SK-N-SH treated with all-trans-retinoic acid at 6 μM for 48 hours (cell line): ENCODE measurements at regions not wholly inside any gene's neighbourhood (a gene's known extent, or its start where the extent isn't known, plus 50 kb on each side); places are given as distances from the start of the nearest gene placed in this dataset.

Source experiments
- ARNTL ChIP-seq: fragments of 450-650 bp; formaldehyde crosslinking; IDR thresholded peaks from 2 replicates; pipeline ENCODE4 v1.5.0; 2020; ENCODE audit warnings: low read depth, mild to moderate bottlenecking, moderate library complexity, borderline replicate concordance
- BACH2 ChIP-seq: fragments of 250-450 bp; sonication (Bioruptor Pico); IDR thresholded peaks from 2 replicates; pipeline ENCODE4 v1.9.0; 2021; ENCODE audit warnings: mild to moderate bottlenecking, borderline replicate concordance
- ESRRG ChIP-seq: fragments of 250-450 bp; sonication (Bioruptor Pico); IDR thresholded peaks from 2 replicates; pipeline ENCODE4 v1.6.1; 2021; ENCODE audit warnings: mild to moderate bottlenecking
- OSR1 ChIP-seq: fragments of 250-450 bp; sonication (Bioruptor Pico); IDR thresholded peaks from 2 replicates; pipeline ENCODE4 v1.8.0; 2022; ENCODE audit warnings: moderate library complexity, mild to moderate bottlenecking, inconsistent platforms
- RARB ChIP-seq: fragments of 250-450 bp; sonication (Bioruptor Pico); IDR thresholded peaks from 2 replicates; pipeline ENCODE4 v1.8.0; 2021; ENCODE audit warnings: mild to moderate bottlenecking, moderate library complexity
- TCF4 ChIP-seq: fragments of 250-450 bp; sonication (Bioruptor Pico); IDR thresholded peaks from 2 replicates; pipeline ENCODE4 v1.8.0; 2021; ENCODE audit warnings: mild to moderate bottlenecking, moderate library complexity, borderline replicate concordance
- ZNF565 ChIP-seq: fragments of 450-650 bp; formaldehyde crosslinking; conservative IDR thresholded peaks from 2 replicates; pipeline ENCODE4 v1.5.0; 2020; ENCODE audit warnings: low read depth, mild to moderate bottlenecking, moderate library complexity
- ZNF70 ChIP-seq: fragments of 450-650 bp; formaldehyde crosslinking; IDR thresholded peaks from 2 replicates; pipeline ENCODE4 v1.5.0; 2020; ENCODE audit warnings: mild to moderate bottlenecking, moderate library complexity
- ZNF8 ChIP-seq: fragments of 450-650 bp; formaldehyde crosslinking; IDR thresholded peaks from 2 replicates; pipeline ENCODE4 v1.5.0; 2020; ENCODE audit warnings: mild to moderate bottlenecking, moderate library complexity
- TF ChIP-seq, protein P1 (sequence below): fragments of 250-450 bp; sonication (Bioruptor Pico); IDR thresholded peaks from 2 replicates; pipeline ENCODE4 v1.5.1; 2020; ENCODE audit warnings: low read depth, mild to moderate bottlenecking, moderate library complexity
- TF ChIP-seq, protein P2 (sequence below): fragments of 250-450 bp; sonication (Bioruptor Pico); IDR thresholded peaks from 2 replicates; pipeline ENCODE4 v1.5.1; 2021; ENCODE audit warnings: mild to moderate bottlenecking, moderate library complexity
- TF ChIP-seq, protein P3 (sequence below): fragments of 250-450 bp; sonication (Bioruptor Pico); IDR thresholded peaks from 2 replicates; pipeline ENCODE4 v1.5.0; 2020; ENCODE audit warnings: mild to moderate bottlenecking, moderate library complexity

DNA sequence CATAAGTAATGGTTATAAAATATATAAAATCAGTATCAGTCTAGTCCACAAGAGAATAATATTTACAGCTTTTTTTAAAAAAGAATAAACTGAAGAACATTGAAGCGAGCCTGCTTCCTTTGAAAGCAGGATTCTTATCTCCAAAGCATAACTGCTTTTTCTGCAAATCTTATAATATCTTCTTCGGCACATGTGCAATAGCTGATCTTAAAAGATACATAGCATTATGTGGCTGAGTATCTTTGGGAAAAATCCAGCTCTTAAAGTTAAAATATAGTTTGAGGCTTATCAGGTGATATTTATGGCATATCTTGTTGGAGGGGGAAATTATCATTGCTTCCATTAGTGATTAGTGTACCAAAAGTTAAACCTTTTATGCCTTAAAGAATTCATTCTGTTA lies 523.9 kb upstream of the ADGRL4 start:
- TF ChIP-seq, protein P1, sequence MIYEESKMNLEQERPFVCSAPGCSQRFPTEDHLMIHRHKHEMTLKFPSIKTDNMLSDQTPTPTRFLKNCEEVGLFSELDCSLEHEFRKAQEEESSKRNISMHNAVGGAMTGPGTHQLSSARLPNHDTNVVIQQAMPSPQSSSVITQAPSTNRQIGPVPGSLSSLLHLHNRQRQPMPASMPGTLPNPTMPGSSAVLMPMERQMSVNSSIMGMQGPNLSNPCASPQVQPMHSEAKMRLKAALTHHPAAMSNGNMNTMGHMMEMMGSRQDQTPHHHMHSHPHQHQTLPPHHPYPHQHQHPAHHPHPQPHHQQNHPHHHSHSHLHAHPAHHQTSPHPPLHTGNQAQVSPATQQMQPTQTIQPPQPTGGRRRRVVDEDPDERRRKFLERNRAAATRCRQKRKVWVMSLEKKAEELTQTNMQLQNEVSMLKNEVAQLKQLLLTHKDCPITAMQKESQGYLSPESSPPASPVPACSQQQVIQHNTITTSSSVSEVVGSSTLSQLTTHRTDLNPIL: no peak
- TF ChIP-seq ZNF8: no peak
- no peak for TF ChIP-seq ZNF565 (CRISPR knock-in tag)
- TF ChIP-seq ARNTL (CRISPR knock-in tag): no peak
- no peak for TF ChIP-seq BACH2
- TF ChIP-seq, protein P2, sequence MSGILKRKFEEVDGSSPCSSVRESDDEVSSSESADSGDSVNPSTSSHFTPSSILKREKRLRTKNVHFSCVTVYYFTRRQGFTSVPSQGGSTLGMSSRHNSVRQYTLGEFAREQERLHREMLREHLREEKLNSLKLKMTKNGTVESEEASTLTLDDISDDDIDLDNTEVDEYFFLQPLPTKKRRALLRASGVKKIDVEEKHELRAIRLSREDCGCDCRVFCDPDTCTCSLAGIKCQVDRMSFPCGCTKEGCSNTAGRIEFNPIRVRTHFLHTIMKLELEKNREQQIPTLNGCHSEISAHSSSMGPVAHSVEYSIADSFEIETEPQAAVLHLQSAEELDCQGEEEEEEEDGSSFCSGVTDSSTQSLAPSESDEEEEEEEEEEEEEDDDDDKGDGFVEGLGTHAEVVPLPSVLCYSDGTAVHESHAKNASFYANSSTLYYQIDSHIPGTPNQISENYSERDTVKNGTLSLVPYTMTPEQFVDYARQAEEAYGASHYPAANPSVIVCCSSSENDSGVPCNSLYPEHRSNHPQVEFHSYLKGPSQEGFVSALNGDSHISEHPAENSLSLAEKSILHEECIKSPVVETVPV (CRISPR knock-in tag): no peak
- TF ChIP-seq OSR1 (CRISPR knock-in tag): no peak
- TF ChIP-seq ESRRG (CRISPR knock-in tag): no peak
- TF ChIP-seq, protein P3, sequence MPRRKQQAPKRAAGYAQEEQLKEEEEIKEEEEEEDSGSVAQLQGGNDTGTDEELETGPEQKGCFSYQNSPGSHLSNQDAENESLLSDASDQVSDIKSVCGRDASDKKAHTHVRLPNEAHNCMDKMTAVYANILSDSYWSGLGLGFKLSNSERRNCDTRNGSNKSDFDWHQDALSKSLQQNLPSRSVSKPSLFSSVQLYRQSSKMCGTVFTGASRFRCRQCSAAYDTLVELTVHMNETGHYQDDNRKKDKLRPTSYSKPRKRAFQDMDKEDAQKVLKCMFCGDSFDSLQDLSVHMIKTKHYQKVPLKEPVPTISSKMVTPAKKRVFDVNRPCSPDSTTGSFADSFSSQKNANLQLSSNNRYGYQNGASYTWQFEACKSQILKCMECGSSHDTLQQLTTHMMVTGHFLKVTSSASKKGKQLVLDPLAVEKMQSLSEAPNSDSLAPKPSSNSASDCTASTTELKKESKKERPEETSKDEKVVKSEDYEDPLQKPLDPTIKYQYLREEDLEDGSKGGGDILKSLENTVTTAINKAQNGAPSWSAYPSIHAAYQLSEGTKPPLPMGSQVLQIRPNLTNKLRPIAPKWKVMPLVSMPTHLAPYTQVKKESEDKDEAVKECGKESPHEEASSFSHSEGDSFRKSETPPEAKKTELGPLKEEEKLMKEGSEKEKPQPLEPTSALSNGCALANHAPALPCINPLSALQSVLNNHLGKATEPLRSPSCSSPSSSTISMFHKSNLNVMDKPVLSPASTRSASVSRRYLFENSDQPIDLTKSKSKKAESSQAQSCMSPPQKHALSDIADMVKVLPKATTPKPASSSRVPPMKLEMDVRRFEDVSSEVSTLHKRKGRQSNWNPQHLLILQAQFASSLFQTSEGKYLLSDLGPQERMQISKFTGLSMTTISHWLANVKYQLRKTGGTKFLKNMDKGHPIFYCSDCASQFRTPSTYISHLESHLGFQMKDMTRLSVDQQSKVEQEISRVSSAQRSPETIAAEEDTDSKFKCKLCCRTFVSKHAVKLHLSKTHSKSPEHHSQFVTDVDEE (CRISPR knock-in tag): no peak
- TF ChIP-seq RARB (CRISPR knock-in tag): no peak
- TF ChIP-seq TCF4 (CRISPR knock-in tag): no peak
- no peak for TF ChIP-seq ZNF70
